ENCODE measurements at regions not wholly inside any gene's neighbourhood (a gene's known extent, or its start where the extent isn't known, plus 50 kb on each side); places are given as distances from the start of the nearest gene placed in this dataset.

GRCh38 chr4:180105362-180105761, 2137.8 kb upstream of the TENM3 start:
- TF ChIP-seq ZBTB33 (IDR thresholded peaks at IDR 0.05; ENCODE audit: extremely low read depth, insufficient replicate concordance, low read length) (no peak), CTCF (IDR thresholded peaks at IDR 0.05 in 2 of 3, conservative IDR thresholded peaks at IDR 0.05 in 1 of 3; ENCODE audit: borderline replicate concordance in 1 of 3, insufficient read depth in 1 of 3, low read depth in 2 of 3, low read length in 2 of 3) (no peak), ZNF274 (IDR thresholded peaks at IDR 0.05; ENCODE audit: low read depth, low read length) (no peak), EZH2 (IDR thresholded peaks at IDR 0.05) (no peak), POLR2A (IDR thresholded peaks at IDR 0.05; ENCODE audit: borderline replicate concordance, extremely low read depth, insufficient read depth, insufficient read length) (no peak), ELF1 (IDR thresholded peaks at IDR 0.05; ENCODE audit: borderline replicate concordance, low read depth) (no peak), ZFX (IDR thresholded peaks at IDR 0.05) (no peak)

All from HCT116 (cell line).